ENCODE measurements at regions not wholly inside any gene's neighbourhood (a gene's known extent, or its start where the extent isn't known, plus 50 kb on each side); places are given as distances from the start of the nearest gene placed in this dataset.

GRCh38 chrX:146036000-146036399, 218.4 kb downstream of the SLITRK2 start:
- no peak for TF ChIP-seq POLR2A (IDR thresholded peaks at IDR 0.05)
- no peak for TF ChIP-seq CTCF (IDR thresholded peaks at IDR 0.05 in 4 of 5, conservative IDR thresholded peaks at IDR 0.05 in 1 of 5)

Data from gastrocnemius medialis (tissue), 4 donors.